OCI-M2 (cell line): ENCODE measurements at regions not wholly inside any gene's neighbourhood (a gene's known extent, or its start where the extent isn't known, plus 50 kb on each side); places are given as distances from the start of the nearest gene placed in this dataset.

Experiments
- DNase-seq: peaks from one replicate; lab custom pipeline; 2025; ENCODE audit not compliant: unreplicated experiment; lab: John Stamatoyannopoulos, UW

DNA sequence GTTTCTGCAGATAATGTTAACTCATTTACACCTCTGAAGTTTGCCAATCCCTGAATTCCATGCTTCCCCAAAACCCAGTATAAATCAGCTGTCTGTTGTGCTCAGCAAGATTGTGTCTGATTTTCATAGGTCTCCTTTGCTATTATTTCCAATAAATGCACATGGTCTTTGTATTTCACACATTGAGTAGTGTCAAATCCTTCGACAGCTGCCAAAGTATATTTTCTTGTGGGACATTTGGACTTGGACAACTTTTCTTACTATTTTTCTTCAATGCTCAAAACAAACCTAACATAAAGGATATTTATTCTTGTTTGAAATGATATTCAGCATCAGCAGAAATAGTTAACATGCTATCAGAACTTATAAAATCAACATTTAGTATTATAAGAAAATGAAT, 406.1 kb upstream of the OR4E1 start:
- no peak for DNase-seq

DNA sequence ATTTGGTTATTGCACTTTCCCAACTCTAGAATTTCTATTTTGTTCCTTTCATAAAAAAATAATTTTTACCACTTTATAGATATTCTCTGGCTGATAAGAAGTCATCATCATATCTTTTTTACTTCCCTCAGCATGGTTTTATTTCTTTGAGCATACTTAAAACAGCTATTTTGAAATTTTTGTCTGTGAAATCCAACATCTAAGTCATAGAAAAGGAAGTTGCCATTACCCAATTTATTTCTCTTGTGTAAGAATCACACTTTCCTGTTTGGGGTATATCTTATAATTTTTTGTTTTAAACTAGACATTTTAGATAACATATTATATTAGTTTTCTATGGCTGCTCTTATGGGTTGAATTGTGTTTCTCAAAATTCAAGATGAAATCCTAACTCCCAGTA, 400.2 kb upstream of the OR4E1 start:
- DNase-seq: no peak

DNA sequence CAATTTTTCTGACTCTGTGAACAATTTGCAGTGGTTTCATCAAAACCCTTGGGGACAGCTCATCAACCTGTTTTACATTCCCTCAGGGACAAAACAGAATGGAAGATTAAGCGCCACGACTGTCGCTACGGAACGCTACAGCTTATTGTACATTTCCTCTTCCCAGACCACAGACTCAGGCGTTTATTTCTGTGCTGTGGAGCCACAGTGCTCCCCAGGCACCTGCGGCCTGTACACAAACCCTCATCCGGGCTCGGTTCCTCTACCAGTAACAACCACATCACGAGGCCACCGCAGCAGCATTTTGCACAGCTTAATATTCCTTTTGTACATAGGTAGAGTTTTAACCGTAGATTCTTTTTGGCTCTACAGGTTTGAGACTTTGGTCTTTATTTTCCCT, 397.4 kb upstream of the OR4E1 start:
- no peak for DNase-seq

DNA sequence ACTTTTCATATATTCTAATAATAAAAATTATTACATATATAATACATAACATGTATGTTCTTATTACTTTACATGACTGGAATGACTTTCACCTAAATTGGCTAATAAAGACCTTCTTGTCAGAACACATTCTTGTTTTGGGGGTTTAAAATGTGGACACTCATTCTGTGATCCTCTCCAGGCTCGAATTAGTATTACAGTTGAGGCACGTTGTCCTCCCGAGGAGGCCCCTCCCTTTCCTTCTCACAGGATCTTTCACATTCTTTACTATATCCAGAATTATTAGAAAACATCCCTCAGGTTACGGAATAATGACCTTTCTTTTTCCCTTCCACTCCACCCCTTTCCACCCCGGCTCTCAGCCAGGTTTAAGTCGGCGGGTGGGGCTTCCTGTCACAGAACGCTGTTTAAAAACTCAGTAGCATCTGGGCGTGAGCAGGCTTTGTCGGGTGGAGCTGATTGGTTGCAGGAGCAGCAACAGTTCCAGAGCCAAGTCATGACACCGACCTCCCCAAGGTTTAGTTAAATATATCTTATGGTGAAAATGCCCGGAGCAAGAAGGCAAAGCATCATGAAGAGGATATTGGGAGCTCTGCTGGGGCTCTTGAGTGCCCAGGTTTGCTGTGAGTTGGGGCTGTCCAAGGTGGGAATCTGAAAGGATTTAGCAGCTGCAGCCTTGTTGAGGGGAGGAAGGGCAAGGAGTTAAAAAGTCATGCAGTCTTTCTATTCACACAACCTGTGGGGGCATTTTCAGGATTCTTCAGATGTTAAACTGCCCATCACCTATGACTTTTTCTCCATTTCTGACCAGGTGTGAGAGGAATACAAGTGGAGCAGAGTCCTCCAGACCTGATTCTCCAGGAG, 396.7 kb upstream of the OR4E1 start:
- DNase-seq: no peak

- no peak for DNase-seq
These were observed 391.7 kb upstream of the OR4E1 start for GRCh38 chr14:22065347-22065746.

GRCh38 chr14:22059201-22059600, 385.6 kb upstream of the OR4E1 start:
- DNase-seq: no peak

DNA sequence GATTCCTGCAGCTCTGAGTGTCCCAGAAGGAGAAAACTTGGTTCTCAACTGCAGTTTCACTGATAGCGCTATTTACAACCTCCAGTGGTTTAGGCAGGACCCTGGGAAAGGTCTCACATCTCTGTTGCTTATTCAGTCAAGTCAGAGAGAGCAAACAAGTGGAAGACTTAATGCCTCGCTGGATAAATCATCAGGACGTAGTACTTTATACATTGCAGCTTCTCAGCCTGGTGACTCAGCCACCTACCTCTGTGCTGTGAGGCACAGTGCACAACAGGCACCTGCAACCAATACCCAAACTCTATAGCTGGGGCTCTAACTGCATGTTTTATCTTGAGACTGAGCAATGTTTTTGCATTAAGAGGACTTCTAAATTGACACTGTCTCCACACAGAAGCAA, 379.2 kb upstream of the OR4E1 start:
- DNase-seq: no peak

- no peak for DNase-seq
These were observed 373.5 kb upstream of the OR4E1 start for GRCh38 chr14:22047115-22047514.

- DNase-seq: no peak
These were observed 372.4 kb upstream of the OR4E1 start for GRCh38 chr14:22046063-22046462.

DNA sequence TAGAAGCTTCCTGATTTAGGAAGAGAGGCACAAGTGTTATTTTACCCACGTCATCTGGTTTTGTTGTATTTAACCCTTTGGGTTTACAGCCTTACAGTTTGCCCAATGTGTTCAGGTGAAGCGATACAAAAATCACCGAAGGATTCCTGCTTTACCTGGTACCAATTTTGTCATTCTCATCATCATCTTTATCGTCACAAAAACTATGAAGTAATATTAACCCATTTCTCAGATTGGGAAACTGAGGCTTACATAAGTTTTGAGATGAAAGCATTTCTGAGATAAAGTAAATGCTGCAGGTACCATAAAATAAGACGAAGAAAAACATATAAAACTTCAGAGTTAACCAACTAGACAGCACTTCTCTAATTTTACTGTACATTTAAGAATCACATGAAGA, 370.6 kb upstream of the OR4E1 start:
- DNase-seq: no peak

- no peak for DNase-seq
These were observed 367.1 kb upstream of the OR4E1 start for GRCh38 chr14:22040781-22041125.

- DNase-seq: no peak
These were observed 366.5 kb upstream of the OR4E1 start for GRCh38 chr14:22039938-22040780.

DNA sequence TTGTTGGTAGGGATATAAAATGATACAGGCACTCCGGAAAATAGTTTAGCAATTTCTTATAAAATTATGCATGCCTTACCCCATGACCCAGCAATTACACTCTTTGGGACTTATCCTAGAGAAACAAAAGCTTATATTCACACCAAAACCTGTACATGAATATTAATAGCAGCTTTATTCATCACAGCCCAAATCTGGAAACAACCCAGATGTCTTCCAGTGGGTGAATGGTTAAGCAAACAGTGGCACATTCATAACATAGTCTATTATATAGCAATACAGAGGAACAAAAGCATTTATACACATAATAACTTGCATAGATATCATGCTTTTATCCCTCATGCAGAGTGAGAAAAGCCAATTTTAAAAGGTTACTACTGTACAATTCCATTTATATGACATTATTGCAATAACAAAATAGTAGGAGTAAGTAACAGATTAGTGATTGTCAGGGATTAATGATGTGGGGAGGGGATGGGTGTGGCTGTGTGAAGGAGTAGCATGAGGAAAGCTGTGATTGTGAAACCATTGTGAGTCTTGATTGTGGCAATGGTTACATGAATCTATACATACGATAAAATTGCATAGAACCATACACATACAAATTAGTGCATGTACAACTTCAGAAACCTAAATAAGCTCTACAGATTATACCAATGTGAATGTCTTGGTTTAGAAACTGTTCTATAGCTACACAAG, 363.1 kb upstream of the OR4E1 start:
- no peak for DNase-seq

DNA sequence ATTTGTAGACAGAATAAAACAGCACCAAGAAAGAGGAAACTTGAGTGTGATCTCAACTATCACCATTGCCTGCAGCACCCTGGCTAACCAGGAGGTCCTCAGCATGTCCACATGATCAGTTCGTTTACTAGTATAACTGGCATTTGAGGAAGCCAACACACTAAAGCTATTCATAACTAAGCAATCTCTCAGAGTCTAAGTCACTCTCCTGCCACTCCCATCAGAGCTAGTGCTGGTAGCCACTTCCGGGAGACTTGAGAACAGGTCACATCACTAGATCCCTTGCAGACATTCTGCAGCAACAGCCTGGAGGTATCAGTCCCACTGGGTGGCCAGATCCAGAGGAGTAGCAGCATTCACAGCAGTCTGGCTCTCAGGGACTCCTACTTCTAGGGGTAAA, 352.9 kb upstream of the OR4E1 start:
- DNase-seq: no peak

- DNase-seq: no peak
These were observed 352.3 kb upstream of the OR4E1 start for GRCh38 chr14:22025879-22026278.

GRCh38 chr14:22024137-22024536, 350.5 kb upstream of the OR4E1 start:
- no peak for DNase-seq

DNA sequence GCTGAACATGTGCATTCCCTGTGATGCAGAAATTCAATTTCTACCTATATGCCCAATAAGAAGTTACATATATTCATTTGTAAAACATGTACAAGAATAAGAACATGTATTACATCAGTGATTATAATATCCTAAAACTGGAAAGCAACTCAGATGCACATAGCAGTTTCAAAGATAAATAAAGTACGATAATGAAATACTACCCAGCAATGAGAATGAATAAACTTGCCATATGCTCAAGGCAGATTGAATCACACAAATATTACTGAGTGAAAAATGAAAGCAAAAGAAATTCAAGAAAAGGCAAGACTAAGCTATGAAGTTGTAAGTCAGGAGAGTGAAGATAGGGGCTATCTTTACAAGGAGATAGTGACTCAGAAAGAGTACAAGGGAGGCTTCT, 345.3 kb upstream of the OR4E1 start:
- no peak for DNase-seq

DNA sequence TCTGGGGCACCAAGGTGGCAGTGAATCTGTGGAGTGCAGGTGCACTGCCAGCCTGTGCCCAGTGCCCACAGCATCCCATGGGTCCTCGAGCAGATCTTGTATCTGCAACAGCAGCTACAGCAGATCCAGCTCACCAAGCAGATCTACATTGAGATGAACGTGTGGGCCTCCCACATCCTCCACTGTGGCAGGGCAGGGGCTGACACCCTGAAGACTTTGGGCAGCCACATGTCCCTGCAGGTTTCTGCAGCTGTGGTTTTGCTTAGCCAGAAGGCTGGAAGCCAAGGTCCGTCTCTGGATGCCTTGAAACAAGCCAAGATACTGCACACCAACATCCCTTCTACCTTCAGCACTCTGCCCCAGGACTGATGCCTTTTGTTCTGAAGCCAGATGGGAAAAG, 338.8 kb upstream of the OR4E1 start:
- no peak for DNase-seq

- DNase-seq: no peak
These were observed 337.6 kb upstream of the OR4E1 start for GRCh38 chr14:22011253-22011642.

GRCh38 chr14:22010545-22011252, 337.1 kb upstream of the OR4E1 start:
- no peak for DNase-seq

DNA sequence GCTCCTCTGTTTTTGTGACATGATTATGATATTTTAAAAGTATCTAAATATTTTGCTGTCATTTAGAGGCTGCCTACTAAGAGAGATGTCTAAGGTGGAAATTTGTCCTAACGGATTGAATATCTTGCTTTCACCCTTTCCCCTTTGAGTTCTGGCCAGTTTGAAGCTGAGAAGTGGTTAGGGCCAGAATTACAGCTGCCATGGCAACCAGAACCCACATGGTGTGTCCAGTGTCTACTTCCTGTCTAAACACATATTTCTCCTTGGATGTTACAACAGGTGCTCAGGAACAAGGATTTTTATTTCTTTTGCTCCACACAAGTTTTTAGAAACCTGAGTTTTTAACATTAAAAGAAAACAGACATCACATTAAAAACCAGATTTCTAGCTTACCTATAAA, 335.1 kb upstream of the OR4E1 start:
- DNase-seq: no peak
